Activated CD8-positive, alpha-beta memory T cell treated with anti-CD3 and anti-CD28 coated beads for 36 hours (primary cell): ENCODE measurements at regions not wholly inside any gene's neighbourhood (a gene's known extent, or its start where the extent isn't known, plus 50 kb on each side); places are given as distances from the start of the nearest gene placed in this dataset.

Source experiments
- CTCF ChIA-PET: fragments of 350-600 bp; sonication (Branson Sonifier 250); formaldehyde crosslinking; loops from one replicate; lab custom pipeline; 2021; ENCODE audit warnings: antibody characterized with exemption; lab: Charles Lee
- POLR2A ChIA-PET: fragments of 350-600 bp; sonication (Branson Sonifier 250); formaldehyde crosslinking; loops from one replicate; lab custom pipeline; 2021; ENCODE audit warnings: antibody characterized with exemption; lab: Charles Lee

GRCh38 chr16:85392756-85393673 is 220.1 kb upstream of the GSE1 start:
- ChIA-PET CTCF (interaction anchor here (1.0 to 1.6 kb wide), 7 partner anchors 10 to 223 kb away, joined by 3 to 5 read pairs (median 3); no protein-coding TSS in a partner anchor), POLR2A (no interaction called here)

- CTCF ChIA-PET: interaction anchor here (0.6 to 1.4 kb wide), 6 partner anchors 24 to 623 kb away, joined by 3 to 6 read pairs (median 4); no protein-coding TSS in a partner anchor
These were observed 219.3 kb upstream of the GSE1 start for GRCh38 chr16:85393674-85394451.

GRCh38 chr16:85394456-85395206 is 218.5 kb upstream of the GSE1 start:
- ChIA-PET POLR2A (no interaction called here), CTCF (interaction anchor here (1.3 to 1.9 kb wide), 2 partner anchors 26 to 215 kb away, joined by 6 to 7 read pairs; no protein-coding TSS in a partner anchor)

More at GRCh38 chr16:85393674-85394451, 219.3 kb upstream of the GSE1 start:
- POLR2A ChIA-PET: no interaction called here

GRCh38 chr16:85395207-85395912 is 217.8 kb upstream of the GSE1 start:
- ChIA-PET POLR2A (no interaction called here), CTCF (interaction anchor here (1.3 to 1.9 kb wide), 2 partner anchors 25 to 215 kb away, joined by 6 to 7 read pairs; no protein-coding TSS in a partner anchor)

GRCh38 chr16:85395913-85396878 is 216.9 kb upstream of the GSE1 start:
- ChIA-PET CTCF (interaction anchor here (1.9 kb wide), 1 partner anchor 24 kb away, joined by 7 read pairs; no protein-coding TSS in a partner anchor), POLR2A (no interaction called here)

GRCh38 chr16:85396879-85397871 is 215.9 kb upstream of the GSE1 start:
- ChIA-PET CTCF (interaction anchor here (0.8 kb wide), 1 partner anchor 31 kb away, joined by 3 read pairs; no protein-coding TSS in a partner anchor), POLR2A (no interaction called here)

GRCh38 chr16:85398050-85398451 is 215.1 kb upstream of the GSE1 start:
- CTCF ChIA-PET: interaction anchor here (0.8 kb wide), 1 partner anchor 30 kb away, joined by 3 read pairs; no protein-coding TSS in a partner anchor
- POLR2A ChIA-PET: no interaction called here

- POLR2A ChIA-PET: no interaction called here
- CTCF ChIA-PET: no interaction called here
These were observed 214.2 kb upstream of the GSE1 start for GRCh38 chr16:85398688-85399582.

GRCh38 chr16:85399583-85400284 is 213.4 kb upstream of the GSE1 start:
- ChIA-PET POLR2A (no interaction called here), CTCF (no interaction called here)

GRCh38 chr16:85400305-85401205 is 212.6 kb upstream of the GSE1 start:
- CTCF ChIA-PET: no interaction called here
- POLR2A ChIA-PET: no interaction called here

- ChIA-PET POLR2A (no interaction called here), CTCF (interaction anchor here (1.9 kb wide), 1 partner anchor 20 kb away, joined by 5 read pairs; no protein-coding TSS in a partner anchor)
These were observed 211.7 kb upstream of the GSE1 start for GRCh38 chr16:85401370-85401916.

- ChIA-PET POLR2A (no interaction called here), CTCF (interaction anchor here (1.9 kb wide), 1 partner anchor 19 kb away, joined by 5 read pairs; no protein-coding TSS in a partner anchor)
These were observed 211.0 kb upstream of the GSE1 start for GRCh38 chr16:85401917-85402766.
